ENCODE measurements at regions not wholly inside any gene's neighbourhood (a gene's known extent, or its start where the extent isn't known, plus 50 kb on each side); places are given as distances from the start of the nearest gene placed in this dataset.
"Not testable (repeated sequence)": the region's sequence is repeated elsewhere in the genome, so short reads cannot be mapped to it uniquely, and the experiment has no call there.

- not testable (repeated sequence) for DNase-seq
Measured at GRCh38 chr9:39567396-39567795, 211.9 kb downstream of the SPATA31A1 start.

GRCh38 chr9:39568900-39569299, 213.4 kb downstream of the SPATA31A1 start:
- not testable (repeated sequence) for DNase-seq

GRCh38 chr9:39573024-39574022, 217.9 kb downstream of the SPATA31A1 start:
- DNase-seq: not testable (repeated sequence)

- DNase-seq: not testable (repeated sequence)
Measured at GRCh38 chr9:39579000-39579399, 223.5 kb downstream of the SPATA31A1 start.

GRCh38 chr9:39581296-39581695, 225.8 kb downstream of the SPATA31A1 start:
- not testable (repeated sequence) for DNase-seq

GRCh38 chr9:39582677-39583412, 227.4 kb downstream of the SPATA31A1 start:
- not testable (repeated sequence) for DNase-seq

- not testable (repeated sequence) for DNase-seq
Measured at GRCh38 chr9:39583413-39583747, 227.9 kb downstream of the SPATA31A1 start.

- not testable (repeated sequence) for DNase-seq
Measured at GRCh38 chr9:39585233-39585632, 229.8 kb downstream of the SPATA31A1 start.

GRCh38 chr9:39587844-39588499, 232.5 kb downstream of the SPATA31A1 start:
- no peak for DNase-seq

- DNase-seq: no peak
Measured at GRCh38 chr9:39588500-39589137, 233.2 kb downstream of the SPATA31A1 start.

GRCh38 chr9:39604089-39604488, 248.6 kb downstream of the SPATA31A1 start:
- DNase-seq: not testable (repeated sequence)

GRCh38 chr9:39611449-39612231, 256.2 kb downstream of the SPATA31A1 start:
- DNase-seq: not testable (repeated sequence)

GRCh38 chr9:39616480-39616879, 261.0 kb downstream of the SPATA31A1 start:
- DNase-seq: not testable (repeated sequence)

GRCh38 chr9:39624048-39624447, 268.6 kb downstream of the SPATA31A1 start:
- not testable (repeated sequence) for DNase-seq

GRCh38 chr9:39632071-39632470, 276.6 kb downstream of the SPATA31A1 start:
- DNase-seq: not testable (repeated sequence)

GRCh38 chr9:39649029-39649428, 293.6 kb downstream of the SPATA31A1 start:
- not testable (repeated sequence) for DNase-seq

GRCh38 chr9:39656960-39657603, 301.6 kb downstream of the SPATA31A1 start:
- not testable (repeated sequence) for DNase-seq

GRCh38 chr9:39663020-39663419, 307.6 kb downstream of the SPATA31A1 start:
- DNase-seq: not testable (repeated sequence)

- DNase-seq: not testable (repeated sequence)
Measured at GRCh38 chr9:39663713-39664112, 308.2 kb downstream of the SPATA31A1 start.

GRCh38 chr9:39665020-39665419, 309.6 kb downstream of the SPATA31A1 start:
- DNase-seq: not testable (repeated sequence)
